DMS53 treated with DMSO at 0.1 percent for 48 hours (cell line): ENCODE measurements at regions not wholly inside any gene's neighbourhood (a gene's known extent, or its start where the extent isn't known, plus 50 kb on each side); places are given as distances from the start of the nearest gene placed in this dataset.
"Not testable (repeated sequence)": the region's sequence is repeated elsewhere in the genome, so short reads cannot be mapped to it uniquely, and the experiment has no call there.

Experiments
- DNase-seq: peaks from one replicate; lab custom pipeline; 2025; ENCODE audit not compliant: unreplicated experiment; lab: John Stamatoyannopoulos, UW

- DNase-seq: no peak
Measured at GRCh38 chr18:56284319-56284718, 354.1 kb downstream of the TXNL1 start.

GRCh38 chr18:56283316-56283715, 355.1 kb downstream of the TXNL1 start:
- DNase-seq: no peak

- DNase-seq: no peak
Measured at GRCh38 chr18:56282234-56283104, 355.9 kb downstream of the TXNL1 start.

GRCh38 chr18:56279816-56280215, 358.6 kb downstream of the TXNL1 start:
- DNase-seq: not testable (repeated sequence)

- no peak for DNase-seq
Measured at GRCh38 chr18:56278421-56279003, 359.9 kb downstream of the TXNL1 start.

- no peak for DNase-seq
Measured at GRCh38 chr18:56276466-56276865, 361.9 kb downstream of the TXNL1 start.

GRCh38 chr18:56273541-56274219, 364.7 kb downstream of the TXNL1 start:
- DNase-seq: no peak

GRCh38 chr18:56270671-56271250, 367.6 kb downstream of the TXNL1 start:
- no peak for DNase-seq

- DNase-seq: no peak
Measured at GRCh38 chr18:56269958-56270357, 368.4 kb downstream of the TXNL1 start.

- no peak for DNase-seq
Measured at GRCh38 chr18:56268952-56269351, 369.4 kb downstream of the TXNL1 start.

- DNase-seq: no peak
Measured at GRCh38 chr18:56267334-56267733, 371.1 kb downstream of the TXNL1 start.

GRCh38 chr18:56258178-56258577, 380.2 kb downstream of the TXNL1 start:
- no peak for DNase-seq

- DNase-seq: no peak
Measured at GRCh38 chr18:56257205-56257604, 381.2 kb downstream of the TXNL1 start.

GRCh38 chr18:56256659-56257058, 381.7 kb downstream of the TXNL1 start:
- no peak for DNase-seq

GRCh38 chr18:56255381-56255780, 383.0 kb downstream of the TXNL1 start:
- DNase-seq: no peak

GRCh38 chr18:56252456-56252855, 385.9 kb downstream of the TXNL1 start:
- DNase-seq: no peak

GRCh38 chr18:56248610-56249235, 389.7 kb downstream of the TXNL1 start:
- no peak for DNase-seq

- DNase-seq: no peak
Measured at GRCh38 chr18:56246916-56247315, 391.5 kb downstream of the TXNL1 start.

- DNase-seq: no peak
Measured at GRCh38 chr18:56245866-56246580, 392.4 kb downstream of the TXNL1 start.

- DNase-seq: no peak
Measured at GRCh38 chr18:56240405-56240804, 398.0 kb downstream of the TXNL1 start.

GRCh38 chr18:56238576-56238975, 399.8 kb downstream of the TXNL1 start:
- no peak for DNase-seq
